Spleen (tissue), 7 donors: ENCODE measurements at regions not wholly inside any gene's neighbourhood (a gene's known extent, or its start where the extent isn't known, plus 50 kb on each side); places are given as distances from the start of the nearest gene placed in this dataset.

ENCODE experiments used
- POLR2A ChIP-seq, 3 donors: fragments of 450-650 bp; IDR thresholded peaks; one replicate each; pipeline ENCODE4 v1.5.1; 2017; ENCODE audit warnings: antibody characterized with exemption in 3 of 3, mild to moderate bottlenecking in 1 of 3
- POLR2AphosphoS5 ChIP-seq, 3 donors: sonication (generic); formaldehyde crosslinking; IDR thresholded peaks; one replicate each; pipeline ENCODE4 v1.5.1; 2017; ENCODE audit warnings: antibody characterized with exemption in 3 of 3
- TF ChIP-seq, protein P1 (sequence below), 11 experiments: fragments of 200-600 bp in 7 of 11; fragments of 450-650 bp in 4 of 11; sonication (generic) in 4 of 11; IDR thresholded peaks in 8 of 11; conservative IDR thresholded peaks in 3 of 11; 1 replicate in 7 of 11; 2 replicates in 4 of 11; pipeline versions ENCODE4 v1.4.0 to v1.8.0; 2016 to 2021; ENCODE audit warnings: antibody characterized with exemption in 11 of 11, inconsistent platforms in 4 of 11, mild to moderate bottlenecking in 1 of 11
- donor health status: DM: no; HTN: no; CAD: no; lungs with moderate emphysema.
- donor health status: DM: no; HTN: no; CAD: no.
- donor health status: DM: no; HTN: no; CAD: no.

DNA sequence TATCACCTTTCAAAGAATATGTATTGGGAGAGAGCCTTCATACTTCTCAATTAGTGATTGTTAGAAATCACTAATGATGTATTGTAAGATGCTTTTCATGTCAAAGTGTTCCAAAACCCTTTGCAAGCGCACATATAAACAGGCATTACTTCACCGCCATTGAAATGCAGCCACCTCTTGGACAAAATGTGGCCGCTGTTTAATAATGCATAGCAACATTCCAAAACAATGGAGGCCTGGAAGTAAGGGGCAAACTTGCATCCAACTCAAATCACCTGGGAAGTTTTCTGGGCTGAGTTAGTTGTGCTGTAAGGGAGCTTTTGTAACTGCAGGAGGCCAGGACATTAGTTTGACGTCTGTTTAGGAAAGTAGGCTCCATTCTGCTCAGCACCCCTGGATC is 438.1 kb downstream of the FGF9 start:
- TF ChIP-seq POLR2AphosphoS5 (IDR thresholded peaks at IDR 0.05) (no peak), POLR2A (IDR thresholded peaks at IDR 0.05) (no peak)
- TF ChIP-seq, protein P1, sequence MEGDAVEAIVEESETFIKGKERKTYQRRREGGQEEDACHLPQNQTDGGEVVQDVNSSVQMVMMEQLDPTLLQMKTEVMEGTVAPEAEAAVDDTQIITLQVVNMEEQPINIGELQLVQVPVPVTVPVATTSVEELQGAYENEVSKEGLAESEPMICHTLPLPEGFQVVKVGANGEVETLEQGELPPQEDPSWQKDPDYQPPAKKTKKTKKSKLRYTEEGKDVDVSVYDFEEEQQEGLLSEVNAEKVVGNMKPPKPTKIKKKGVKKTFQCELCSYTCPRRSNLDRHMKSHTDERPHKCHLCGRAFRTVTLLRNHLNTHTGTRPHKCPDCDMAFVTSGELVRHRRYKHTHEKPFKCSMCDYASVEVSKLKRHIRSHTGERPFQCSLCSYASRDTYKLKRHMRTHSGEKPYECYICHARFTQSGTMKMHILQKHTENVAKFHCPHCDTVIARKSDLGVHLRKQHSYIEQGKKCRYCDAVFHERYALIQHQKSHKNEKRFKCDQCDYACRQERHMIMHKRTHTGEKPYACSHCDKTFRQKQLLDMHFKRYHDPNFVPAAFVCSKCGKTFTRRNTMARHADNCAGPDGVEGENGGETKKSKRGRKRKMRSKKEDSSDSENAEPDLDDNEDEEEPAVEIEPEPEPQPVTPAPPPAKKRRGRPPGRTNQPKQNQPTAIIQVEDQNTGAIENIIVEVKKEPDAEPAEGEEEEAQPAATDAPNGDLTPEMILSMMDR (IDR thresholded peaks at IDR 0.05 in 8 of 11, conservative IDR thresholded peaks at IDR 0.05 in 3 of 11), result no peak
